ENCODE measurements at regions not wholly inside any gene's neighbourhood (a gene's known extent, or its start where the extent isn't known, plus 50 kb on each side); places are given as distances from the start of the nearest gene placed in this dataset.

DNA sequence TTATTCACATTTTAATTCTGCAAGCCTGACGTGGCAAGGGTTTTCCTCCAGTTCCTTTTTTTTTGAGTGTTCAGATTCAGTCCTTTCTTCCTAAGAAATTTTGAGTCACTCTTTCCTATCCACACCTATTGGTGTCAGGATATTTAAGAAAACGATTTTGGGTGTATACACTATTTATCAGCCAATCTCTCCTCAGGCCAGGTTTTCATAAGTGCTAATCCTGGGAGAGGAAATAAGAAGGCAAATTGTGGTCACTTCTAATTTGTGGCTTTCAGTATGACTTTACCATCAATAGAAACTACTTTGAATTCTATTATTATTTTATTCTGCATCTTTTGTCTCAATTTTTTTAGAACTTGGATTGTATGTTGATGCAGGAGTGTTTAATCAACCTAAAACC is 174.4 kb downstream of the DSEL start:
- TF ChIP-seq HMGXB4 (CRISPR knock-in tag; IDR thresholded peaks at IDR 0.05) (no peak), FOXK1 (CRISPR knock-in tag; IDR thresholded peaks at IDR 0.05) (no peak), CTCF (IDR thresholded peaks at IDR 0.05) (no peak), ZNF671 (CRISPR knock-in tag; IDR thresholded peaks at IDR 0.05) (no peak), E2F5 (CRISPR knock-in tag; IDR thresholded peaks at IDR 0.05) (no peak), ZNF121 (CRISPR knock-in tag; IDR thresholded peaks at IDR 0.05) (no peak), ARID4B (CRISPR knock-in tag; IDR thresholded peaks at IDR 0.05; ENCODE audit: borderline replicate concordance) (no peak)
- TF ChIP-seq, protein P1, sequence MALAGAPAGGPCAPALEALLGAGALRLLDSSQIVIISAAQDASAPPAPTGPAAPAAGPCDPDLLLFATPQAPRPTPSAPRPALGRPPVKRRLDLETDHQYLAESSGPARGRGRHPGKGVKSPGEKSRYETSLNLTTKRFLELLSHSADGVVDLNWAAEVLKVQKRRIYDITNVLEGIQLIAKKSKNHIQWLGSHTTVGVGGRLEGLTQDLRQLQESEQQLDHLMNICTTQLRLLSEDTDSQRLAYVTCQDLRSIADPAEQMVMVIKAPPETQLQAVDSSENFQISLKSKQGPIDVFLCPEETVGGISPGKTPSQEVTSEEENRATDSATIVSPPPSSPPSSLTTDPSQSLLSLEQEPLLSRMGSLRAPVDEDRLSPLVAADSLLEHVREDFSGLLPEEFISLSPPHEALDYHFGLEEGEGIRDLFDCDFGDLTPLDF (CRISPR knock-in tag; IDR thresholded peaks at IDR 0.05) = no peak
- TF ChIP-seq, protein P2, sequence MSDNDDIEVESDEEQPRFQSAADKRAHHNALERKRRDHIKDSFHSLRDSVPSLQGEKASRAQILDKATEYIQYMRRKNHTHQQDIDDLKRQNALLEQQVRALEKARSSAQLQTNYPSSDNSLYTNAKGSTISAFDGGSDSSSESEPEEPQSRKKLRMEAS (CRISPR knock-in tag; IDR thresholded peaks at IDR 0.05) = no peak
- TF ChIP-seq, protein P3, sequence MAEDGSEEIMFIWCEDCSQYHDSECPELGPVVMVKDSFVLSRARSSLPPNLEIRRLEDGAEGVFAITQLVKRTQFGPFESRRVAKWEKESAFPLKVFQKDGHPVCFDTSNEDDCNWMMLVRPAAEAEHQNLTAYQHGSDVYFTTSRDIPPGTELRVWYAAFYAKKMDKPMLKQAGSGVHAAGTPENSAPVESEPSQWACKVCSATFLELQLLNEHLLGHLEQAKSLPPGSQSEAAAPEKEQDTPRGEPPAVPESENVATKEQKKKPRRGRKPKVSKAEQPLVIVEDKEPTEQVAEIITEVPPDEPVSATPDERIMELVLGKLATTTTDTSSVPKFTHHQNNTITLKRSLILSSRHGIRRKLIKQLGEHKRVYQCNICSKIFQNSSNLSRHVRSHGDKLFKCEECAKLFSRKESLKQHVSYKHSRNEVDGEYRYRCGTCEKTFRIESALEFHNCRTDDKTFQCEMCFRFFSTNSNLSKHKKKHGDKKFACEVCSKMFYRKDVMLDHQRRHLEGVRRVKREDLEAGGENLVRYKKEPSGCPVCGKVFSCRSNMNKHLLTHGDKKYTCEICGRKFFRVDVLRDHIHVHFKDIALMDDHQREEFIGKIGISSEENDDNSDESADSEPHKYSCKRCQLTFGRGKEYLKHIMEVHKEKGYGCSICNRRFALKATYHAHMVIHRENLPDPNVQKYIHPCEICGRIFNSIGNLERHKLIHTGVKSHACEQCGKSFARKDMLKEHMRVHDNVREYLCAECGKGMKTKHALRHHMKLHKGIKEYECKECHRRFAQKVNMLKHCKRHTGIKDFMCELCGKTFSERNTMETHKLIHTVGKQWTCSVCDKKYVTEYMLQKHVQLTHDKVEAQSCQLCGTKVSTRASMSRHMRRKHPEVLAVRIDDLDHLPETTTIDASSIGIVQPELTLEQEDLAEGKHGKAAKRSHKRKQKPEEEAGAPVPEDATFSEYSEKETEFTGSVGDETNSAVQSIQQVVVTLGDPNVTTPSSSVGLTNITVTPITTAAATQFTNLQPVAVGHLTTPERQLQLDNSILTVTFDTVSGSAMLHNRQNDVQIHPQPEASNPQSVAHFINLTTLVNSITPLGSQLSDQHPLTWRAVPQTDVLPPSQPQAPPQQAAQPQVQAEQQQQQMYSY (CRISPR knock-in tag; IDR thresholded peaks at IDR 0.05) = no peak
- TF ChIP-seq, protein P4, sequence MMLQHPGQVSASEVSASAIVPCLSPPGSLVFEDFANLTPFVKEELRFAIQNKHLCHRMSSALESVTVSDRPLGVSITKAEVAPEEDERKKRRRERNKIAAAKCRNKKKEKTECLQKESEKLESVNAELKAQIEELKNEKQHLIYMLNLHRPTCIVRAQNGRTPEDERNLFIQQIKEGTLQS (CRISPR knock-in tag; conservative IDR thresholded peaks at IDR 0.05) = no peak
